ENCODE measurements at regions not wholly inside any gene's neighbourhood (a gene's known extent, or its start where the extent isn't known, plus 50 kb on each side); places are given as distances from the start of the nearest gene placed in this dataset.
A peak's percentile ranks its signal among the peaks of the same experiment; 100 is the strongest.
"Not testable (repeated sequence)": the region's sequence is repeated elsewhere in the genome, so short reads cannot be mapped to it uniquely, and the experiment has no call there.

GRCh38 chr22:49394116-49394785 lies 433.4 kb downstream of the BRD1 start:
- no peak for DNase-seq (ENCODE audit: low spot score)

- no peak for DNase-seq (ENCODE audit: low spot score)
These were observed 434.1 kb downstream of the BRD1 start for GRCh38 chr22:49393526-49393925.

- no peak for DNase-seq (ENCODE audit: low spot score)
These were observed 434.7 kb downstream of the BRD1 start for GRCh38 chr22:49392841-49393510.

GRCh38 chr22:49392247-49392646 lies 435.4 kb downstream of the BRD1 start:
- no peak for DNase-seq (ENCODE audit: low spot score)

- DNase-seq (ENCODE audit: low spot score): no peak
These were observed 436.2 kb downstream of the BRD1 start for GRCh38 chr22:49391436-49391835.

GRCh38 chr22:49390954-49391353 lies 436.7 kb downstream of the BRD1 start:
- DNase-seq (ENCODE audit: low spot score): no peak

GRCh38 chr22:49383909-49384308 lies 443.8 kb downstream of the BRD1 start:
- not testable (repeated sequence) for DNase-seq (ENCODE audit: low spot score)

- no peak for DNase-seq (ENCODE audit: low spot score)
These were observed 445.3 kb downstream of the BRD1 start for GRCh38 chr22:49382451-49382735.

GRCh38 chr22:49381595-49382450 lies 445.9 kb downstream of the BRD1 start:
- no peak for DNase-seq (ENCODE audit: low spot score)

- no peak for DNase-seq (ENCODE audit: low spot score)
These were observed 446.9 kb downstream of the BRD1 start for GRCh38 chr22:49380828-49381114.

- no peak for DNase-seq (ENCODE audit: low spot score)
These were observed 447.4 kb downstream of the BRD1 start for GRCh38 chr22:49380095-49380827.

GRCh38 chr22:49377306-49377705 lies 450.4 kb downstream of the BRD1 start:
- no peak for DNase-seq (ENCODE audit: low spot score)

- no peak for DNase-seq (ENCODE audit: low spot score)
These were observed 453.9 kb downstream of the BRD1 start for GRCh38 chr22:49373801-49374226.

- DNase-seq (ENCODE audit: low spot score): no peak
These were observed 454.4 kb downstream of the BRD1 start for GRCh38 chr22:49373289-49373666.

- DNase-seq (ENCODE audit: low spot score): peak; percentile 56
These were observed 455.0 kb downstream of the BRD1 start for GRCh38 chr22:49372530-49373288.

GRCh38 chr22:49372111-49372529 lies 455.6 kb downstream of the BRD1 start:
- DNase-seq (ENCODE audit: low spot score): no peak

GRCh38 chr22:49371325-49372110 lies 456.2 kb downstream of the BRD1 start:
- no peak for DNase-seq (ENCODE audit: low spot score)

GRCh38 chr22:49370627-49371301 lies 456.9 kb downstream of the BRD1 start:
- no peak for DNase-seq (ENCODE audit: low spot score)

- no peak for DNase-seq (ENCODE audit: low spot score)
These were observed 457.7 kb downstream of the BRD1 start for GRCh38 chr22:49369726-49370626.
